Adrenal gland (tissue), 9 donors: ENCODE measurements at regions not wholly inside any gene's neighbourhood (a gene's known extent, or its start where the extent isn't known, plus 50 kb on each side); places are given as distances from the start of the nearest gene placed in this dataset.

Experiments
- DNase-seq, 7 donors: peaks; one replicate each; pipeline ENCODE4 v3.0.0-alpha.2; 2019 to 2020
- H3K27ac ChIP-seq, 5 donors: fragments of 200-600 bp; sonication (generic) in 4 of 5; 1 replicate in 3 of 5; 2 replicates in 2 of 5; pipeline versions ENCODE4 v1.5.1 to v1.8.0; 2016 to 2020; ENCODE audit warnings: mild to moderate bottlenecking in 1 of 5
- H3K27me3 ChIP-seq: fragments of 200-600 bp; 2 replicates; pipeline ENCODE4 v1.8.0; 2021
- H3K36me3 ChIP-seq, 2 donors: fragments of 200-600 bp; replicated peaks in 1 of 2; 1 replicate in 1 of 2; 2 replicates in 1 of 2; pipeline versions ENCODE4 v1.5.1 to v1.8.0; 2018 to 2022
- H3K4me1 ChIP-seq, 2 donors: fragments of 200-600 bp; replicated peaks in 1 of 2; 1 replicate in 1 of 2; 2 replicates in 1 of 2; pipeline versions ENCODE4 v1.5.1 to v1.8.0; 2018 to 2021
- H3K4me3 ChIP-seq, 4 donors: fragments of 200-600 bp; sonication (generic) in 3 of 4; one replicate each; pipeline ENCODE4 v1.5.1; 2016 to 2018
- H3K9me3 ChIP-seq, 3 donors: fragments of 200-600 bp; sonication (generic) in 1 of 3; replicated peaks in 1 of 3; 1 replicate in 2 of 3; 2 replicates in 1 of 3; pipeline versions ENCODE4 v1.5.1 to v1.8.0; 2016 to 2021
- POLR2A ChIP-seq, 2 donors: fragments of 450-650 bp; IDR thresholded peaks; one replicate each; pipeline ENCODE4 v1.6.1; 2017; ENCODE audit warnings: antibody characterized with exemption in 2 of 2, mild to moderate bottlenecking in 2 of 2, moderate library complexity in 1 of 2
- WGBS, 4 donors: extraction: QIAGEN DNeasy Blood & Tissue Kit in 2 of 4; methylation state at CpG; one replicate each; pipeline versions ENCODE4 v1.1.5 to v1.1.7; 2013 to 2017; 5-methylcytosine and 5-hydroxymethylcytosine counted together
- intact Hi-C, 2 donors: fragments of 100-400 bp; cut with DNase I; formaldehyde crosslinking; loops; one replicate each; pipeline versions ENCODE4 v1.14.1 to v1.15.0; 2022 to 2023
- TF ChIP-seq, protein P1 (sequence below), 6 experiments: fragments of 450-650 bp in 4 of 6; fragments of 200-600 bp in 2 of 6; sonication (generic) in 1 of 6; IDR thresholded peaks; 1 replicate in 5 of 6; 2 replicates in 1 of 6; pipeline versions ENCODE4 v1.5.1 to v1.8.0; 2016 to 2021; ENCODE audit warnings: antibody characterized with exemption in 6 of 6, mild to moderate bottlenecking in 2 of 6, moderate library complexity in 1 of 6
- donor health status: healthy with polysubstance abuse.
- donor health status: Bipolar disorder and iron deficiency.
- donor health status: DM: yes; HTN: yes; CAD: no.
- donor health status: DM: no; HTN: no; CAD: no.
- donor health status: DM: no; HTN: no; CAD: no.

DNA sequence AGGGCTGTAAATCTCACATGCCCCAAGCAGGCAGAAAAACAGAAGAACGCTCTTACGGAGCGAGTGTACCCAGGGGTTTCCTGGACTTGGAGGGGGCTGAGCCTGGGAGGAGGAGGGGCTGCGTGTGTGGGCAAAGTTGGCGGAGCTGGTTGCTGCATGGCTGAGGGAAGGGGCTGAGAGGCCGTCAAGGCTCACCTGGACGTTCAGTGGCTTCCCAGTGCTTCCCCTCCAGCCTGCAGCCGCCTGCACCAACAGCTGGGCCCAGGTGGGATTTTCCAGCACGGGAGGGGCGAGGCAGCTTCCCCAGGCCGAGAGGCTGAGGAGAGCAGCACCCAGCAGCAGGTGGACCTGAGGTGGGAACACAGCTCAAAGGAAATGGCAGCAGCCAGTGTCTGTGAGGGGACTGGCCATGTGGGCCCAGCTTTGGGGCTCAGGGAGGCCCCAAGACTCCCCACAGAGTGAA lies 70.6 kb upstream of the CTDP1 start:
- H3K4me3 ChIP-seq, result no peak overlapping the region
- intact Hi-C loops, result no loop called here
- peaks cover 10% of the 10 kb centered on the region for H3K27me3 ChIP-seq
- no peaks in the 10 kb centered on the region for H3K9me3 ChIP-seq
- no peaks in the 10 kb centered on the region for H3K4me1 ChIP-seq
- peak in 2 of 7 donors; percentile 4 to 9 for DNase-seq
- TF ChIP-seq, protein P1, sequence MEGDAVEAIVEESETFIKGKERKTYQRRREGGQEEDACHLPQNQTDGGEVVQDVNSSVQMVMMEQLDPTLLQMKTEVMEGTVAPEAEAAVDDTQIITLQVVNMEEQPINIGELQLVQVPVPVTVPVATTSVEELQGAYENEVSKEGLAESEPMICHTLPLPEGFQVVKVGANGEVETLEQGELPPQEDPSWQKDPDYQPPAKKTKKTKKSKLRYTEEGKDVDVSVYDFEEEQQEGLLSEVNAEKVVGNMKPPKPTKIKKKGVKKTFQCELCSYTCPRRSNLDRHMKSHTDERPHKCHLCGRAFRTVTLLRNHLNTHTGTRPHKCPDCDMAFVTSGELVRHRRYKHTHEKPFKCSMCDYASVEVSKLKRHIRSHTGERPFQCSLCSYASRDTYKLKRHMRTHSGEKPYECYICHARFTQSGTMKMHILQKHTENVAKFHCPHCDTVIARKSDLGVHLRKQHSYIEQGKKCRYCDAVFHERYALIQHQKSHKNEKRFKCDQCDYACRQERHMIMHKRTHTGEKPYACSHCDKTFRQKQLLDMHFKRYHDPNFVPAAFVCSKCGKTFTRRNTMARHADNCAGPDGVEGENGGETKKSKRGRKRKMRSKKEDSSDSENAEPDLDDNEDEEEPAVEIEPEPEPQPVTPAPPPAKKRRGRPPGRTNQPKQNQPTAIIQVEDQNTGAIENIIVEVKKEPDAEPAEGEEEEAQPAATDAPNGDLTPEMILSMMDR (IDR thresholded peaks at IDR 0.05), result no peak
- TF ChIP-seq POLR2A (IDR thresholded peaks at IDR 0.05), result no peak
- 69 to 87% (median 76%) methylated on average over 6 to 11 of the region's 11 CpGs for WGBS, 4 donors
- H3K27ac ChIP-seq, result no peak overlapping the region
- H3K36me3 ChIP-seq, result no peaks in the 10 kb centered on the region

DNA sequence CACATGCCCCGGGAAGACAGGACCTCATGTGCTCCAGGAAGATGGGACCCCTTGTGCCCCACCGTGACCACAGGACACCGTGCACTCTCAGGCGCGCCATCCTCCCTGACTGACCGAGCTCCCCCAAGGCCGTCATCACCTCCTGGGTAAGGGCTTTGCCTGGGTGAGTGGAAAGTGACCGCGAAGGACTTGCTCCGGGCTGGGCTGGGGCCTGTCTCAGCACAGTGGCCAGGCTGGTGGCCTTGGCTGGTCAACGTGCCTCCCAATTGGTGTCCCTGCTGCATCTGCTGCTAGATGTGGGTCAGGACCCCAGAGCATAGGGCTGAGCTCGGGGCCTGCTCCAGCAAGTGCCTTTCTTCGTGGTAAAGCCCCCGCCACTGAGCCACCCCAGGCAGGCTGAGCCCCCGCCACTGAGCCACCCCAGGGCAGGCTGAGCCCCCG lies 69.7 kb upstream of the CTDP1 start:
- peaks cover 13% of the 10 kb centered on the region for H3K27me3 ChIP-seq

DNA sequence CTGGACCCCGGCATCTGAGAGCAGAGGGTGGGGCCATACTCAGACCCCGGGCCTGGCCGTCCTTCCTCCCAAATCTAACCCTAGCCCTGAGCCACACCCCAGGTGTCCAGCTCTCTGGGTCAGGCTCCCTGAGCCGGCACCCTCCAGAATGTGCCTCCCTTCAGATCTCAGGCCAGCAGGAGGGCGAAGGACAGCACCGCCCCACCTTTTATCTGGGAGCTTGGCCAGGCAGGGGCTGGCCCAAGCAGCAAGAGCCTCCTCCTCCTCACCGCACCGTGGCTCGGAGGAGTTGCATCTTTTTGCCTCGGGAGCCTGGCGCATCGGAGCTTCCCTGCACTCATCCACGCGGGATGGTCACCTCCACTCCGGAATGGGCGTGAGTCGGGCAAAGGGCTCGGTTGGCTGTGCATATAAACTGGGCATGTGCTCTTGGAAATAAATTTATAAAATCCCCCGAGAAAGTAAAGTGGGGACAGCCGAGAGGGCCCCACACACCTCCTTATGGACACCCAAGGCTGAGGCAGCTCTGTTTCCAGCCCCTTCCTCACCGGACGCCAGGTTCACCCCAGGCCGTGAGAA lies 69.1 kb upstream of the CTDP1 start:
- Histone ChIP-seq H3K36me3 (no peaks in the 10 kb centered on the region), H3K27ac (no peak overlapping the region), H3K27me3 (peaks cover 10% of the 10 kb centered on the region), H3K4me3 (no peak overlapping the region), H3K4me1 (no peaks in the 10 kb centered on the region), H3K9me3 (no peaks in the 10 kb centered on the region)
- TF ChIP-seq, protein P1 (IDR thresholded peaks at IDR 0.05), result no peak
- no peak for TF ChIP-seq POLR2A (IDR thresholded peaks at IDR 0.05)
- intact Hi-C loops, result no loop called here
- DNase-seq, result peak in 2 of 7 donors; percentile 9 to 10
- WGBS, 4 donors, result 76 to 80% (median 78%) methylated on average over 17 to 23 of the region's 23 CpGs

More for the DNA sequence above, 69.7 kb upstream of the CTDP1 start:
- Histone ChIP-seq H3K9me3 (no peaks in the 10 kb centered on the region), H3K27ac (no peak overlapping the region), H3K36me3 (no peaks in the 10 kb centered on the region), H3K4me3 (no peak overlapping the region), H3K4me1 (no peaks in the 10 kb centered on the region)
- intact Hi-C loops, result no loop called here
- 86 to 98% (median 87%) methylated on average over 10 to 16 of the region's 16 CpGs; no CpG with 5 or more reads in 1 of the 4 donors for WGBS, 4 donors
- DNase-seq, result peak in 2 of 7 donors; percentile 8 to 12
- TF ChIP-seq POLR2A (IDR thresholded peaks at IDR 0.05), result no peak
- TF ChIP-seq, protein P1 (IDR thresholded peaks at IDR 0.05), result no peak

DNA sequence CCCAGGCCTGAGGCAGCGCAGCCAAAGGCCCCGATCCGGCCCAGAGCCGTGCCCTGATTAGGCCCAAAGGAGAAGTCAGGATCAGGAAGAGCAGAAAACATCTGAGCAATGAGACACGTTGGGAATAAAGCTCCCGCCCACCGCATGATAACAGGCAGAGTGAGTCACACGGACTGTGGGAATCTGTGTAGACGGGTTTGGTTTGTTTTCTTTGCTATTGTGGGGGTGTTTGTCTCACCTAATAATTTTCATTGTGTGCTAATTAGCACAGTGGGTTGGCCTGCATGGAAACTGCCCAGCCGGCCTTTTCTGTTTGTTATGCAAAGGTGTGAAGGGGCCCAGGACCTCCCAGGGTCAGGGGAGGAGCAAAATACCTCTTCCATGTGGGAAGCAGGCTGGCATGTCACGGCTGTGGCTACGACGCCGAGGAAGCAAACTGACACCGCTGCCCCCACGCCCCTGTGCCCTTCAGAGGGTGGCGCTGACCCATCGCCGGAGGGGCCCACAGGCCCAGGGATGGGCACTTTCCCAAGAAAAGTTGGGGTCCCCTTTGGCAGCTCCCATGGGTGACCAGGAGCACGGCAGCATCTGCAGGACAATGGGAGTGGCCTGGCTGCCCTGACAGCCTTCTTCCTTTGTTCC lies 68.4 kb upstream of the CTDP1 start:
- no peak overlapping the region for H3K4me3 ChIP-seq
- H3K27ac ChIP-seq, result no peak overlapping the region
- 57 to 78% (median 77%) methylated on average over 9 to 20 of the region's 20 CpGs for WGBS, 4 donors
- intact Hi-C loops, result no loop called here
- H3K9me3 ChIP-seq, result no peaks in the 10 kb centered on the region
- no peaks in the 10 kb centered on the region for H3K4me1 ChIP-seq
- H3K27me3 ChIP-seq, result peaks cover 10% of the 10 kb centered on the region
- no peaks in the 10 kb centered on the region for H3K36me3 ChIP-seq
- peak in 2 of 7 donors; percentile 11 to 15 for DNase-seq
- no peak for TF ChIP-seq POLR2A (IDR thresholded peaks at IDR 0.05)
- TF ChIP-seq, protein P1 (IDR thresholded peaks at IDR 0.05), result no peak
